Heart left ventricle (tissue), 13 donors: ENCODE measurements at regions not wholly inside any gene's neighbourhood (a gene's known extent, or its start where the extent isn't known, plus 50 kb on each side); places are given as distances from the start of the nearest gene placed in this dataset.

ENCODE experiments used
- CTCF ChIP-seq, 12 donors: fragments of 200-600 bp; sonication (generic) in 4 of 12; IDR thresholded peaks; one replicate each; pipeline versions ENCODE4 v1.5.0 to v1.8.0; 2018 to 2022; ENCODE audit warnings: antibody characterized with exemption in 12 of 12, mild to moderate bottlenecking in 5 of 12
- POLR2A ChIP-seq, 2 donors: fragments of 450-650 bp; IDR thresholded peaks; one replicate each; pipeline ENCODE4 v1.6.1; 2017; ENCODE audit warnings: antibody characterized with exemption in 2 of 2, mild to moderate bottlenecking in 2 of 2, moderate library complexity in 2 of 2
- donor health status: ischemic (EF 13 %, LVEDD 7.1; RV severe dilation, severe dysfunction).
- donor health status: DM: no; HTN: yes; CAD: no.
- donor health status: DM: no; HTN: no; CAD: no.
- donor health status: ischemic (EF 25% LVEDD 6.9; RV normal size, moderate dysfunction).
- donor health status: ischemic (EF 25% LVEDD 5.7; RV mildly dilated, moderate dysfunction).
- donor health status: ischemic (EF 35%, LVEDD 5.7; RV mildly dilated, moderate dysfunction).
- donor health status: nonischemic (EF 11% LVEDD 7.7; RV severe dilation, severe dysfunction).
- donor health status: DM: yes; HTN: yes; CAD: no.
- donor health status: PGD.
- donor health status: ischemic (EF 29% LVEDD 5.4; RV normal size, mild dysfunction).
- donor health status: nonischemic (EF 23%, LVEDD 6.1; RV moderate dilation, normal function).

DNA sequence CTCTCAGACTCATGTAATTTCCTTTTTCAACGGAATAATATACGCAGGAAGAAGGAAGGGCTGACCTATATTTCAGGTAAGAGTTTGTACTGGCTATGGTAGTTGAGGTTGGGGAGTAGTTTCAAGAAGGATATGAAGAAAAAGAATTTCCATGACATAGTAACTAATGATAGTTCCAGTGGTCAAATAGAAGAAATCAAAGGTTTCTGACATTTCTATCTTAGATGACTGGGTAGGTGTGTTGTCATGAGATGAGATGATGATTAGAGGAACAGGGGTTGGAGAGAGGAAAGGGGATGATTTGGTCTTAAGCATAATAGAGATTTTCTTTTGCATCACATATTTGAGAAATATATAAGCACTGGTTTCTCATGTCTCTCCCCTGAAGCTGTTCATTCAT, 166.0 kb downstream of the SPATA31D1 start:
- no peak for TF ChIP-seq CTCF (IDR thresholded peaks at IDR 0.05)
- TF ChIP-seq POLR2A (IDR thresholded peaks at IDR 0.05): no peak
